NCI-H2029 treated with DMSO at 0.1 percent for 48 hours (cell line): ENCODE measurements at regions not wholly inside any gene's neighbourhood (a gene's known extent, or its start where the extent isn't known, plus 50 kb on each side); places are given as distances from the start of the nearest gene placed in this dataset.

Experiments
- DNase-seq: peaks from one replicate; lab custom pipeline; 2025; lab: John Stamatoyannopoulos, UW

DNA sequence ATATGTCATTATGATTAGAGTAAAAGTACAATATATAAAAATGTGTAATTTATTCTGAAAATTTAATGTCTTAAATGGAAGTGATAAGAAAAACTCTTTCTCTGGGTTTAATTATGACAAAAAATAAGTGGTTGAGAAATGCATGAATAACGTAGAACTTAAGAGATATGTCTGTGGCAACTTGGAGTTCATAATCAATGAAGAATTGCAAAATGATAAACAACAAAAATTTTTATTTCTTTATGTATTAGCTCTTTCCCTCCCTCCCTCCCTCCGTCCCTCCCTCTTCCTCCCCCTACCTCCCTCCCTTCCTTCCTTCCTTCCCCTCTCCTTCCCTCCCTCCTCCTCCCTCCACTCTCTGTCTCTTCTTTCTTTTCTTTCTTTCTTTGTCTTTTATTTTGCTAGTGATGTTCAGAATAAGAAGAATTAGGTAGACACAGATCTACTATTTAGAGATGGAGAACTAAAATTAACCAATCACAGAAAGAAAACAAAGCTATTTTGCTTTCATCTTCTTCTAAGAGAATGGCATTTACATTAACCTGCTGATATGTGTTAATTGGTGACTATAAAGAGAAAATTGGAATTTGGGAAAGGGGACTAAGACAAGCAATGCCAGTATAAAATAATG lies 96.3 kb upstream of the PDC start:
- no peak for DNase-seq

DNA sequence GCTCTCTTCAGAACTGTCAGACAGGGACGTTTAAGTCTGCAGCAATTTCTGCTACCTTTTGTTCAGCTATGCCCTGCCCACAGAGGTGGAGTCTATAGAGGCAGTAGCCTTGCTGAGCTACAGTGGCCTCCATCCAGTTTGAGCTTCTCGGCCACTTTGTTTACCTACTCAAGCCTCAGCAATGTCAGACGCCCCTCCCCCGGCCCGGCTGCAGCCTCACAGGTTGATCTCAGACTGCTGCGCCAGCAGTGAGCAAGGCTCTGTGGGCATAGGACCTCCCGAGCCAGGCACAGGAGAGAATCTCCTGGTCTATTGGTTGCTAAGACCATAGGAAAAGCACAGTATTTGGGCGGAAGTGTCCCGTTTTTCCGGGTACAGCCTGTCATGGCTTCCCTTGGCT lies 89.9 kb upstream of the PDC start:
- no peak for DNase-seq

DNA sequence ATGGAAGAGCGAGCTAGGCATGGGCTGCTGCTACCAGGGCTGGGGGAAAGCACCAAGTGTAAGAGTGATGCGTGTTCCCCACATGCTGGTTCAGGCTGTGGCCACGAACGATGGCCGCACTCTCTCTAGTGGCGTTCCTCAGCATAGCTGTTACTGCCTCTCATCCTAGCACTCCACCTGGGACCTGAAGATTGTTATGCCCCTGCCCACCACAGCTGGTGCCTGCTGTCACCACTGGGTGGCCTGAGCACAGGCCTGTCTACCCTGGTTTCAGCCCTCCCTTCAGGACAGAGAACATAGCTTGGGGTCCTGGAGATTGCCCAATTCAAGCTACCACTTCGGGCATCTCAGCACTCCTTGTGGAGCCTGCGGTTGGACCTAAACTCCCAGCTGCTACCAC lies 80.1 kb upstream of the PDC start:
- DNase-seq: no peak

DNA sequence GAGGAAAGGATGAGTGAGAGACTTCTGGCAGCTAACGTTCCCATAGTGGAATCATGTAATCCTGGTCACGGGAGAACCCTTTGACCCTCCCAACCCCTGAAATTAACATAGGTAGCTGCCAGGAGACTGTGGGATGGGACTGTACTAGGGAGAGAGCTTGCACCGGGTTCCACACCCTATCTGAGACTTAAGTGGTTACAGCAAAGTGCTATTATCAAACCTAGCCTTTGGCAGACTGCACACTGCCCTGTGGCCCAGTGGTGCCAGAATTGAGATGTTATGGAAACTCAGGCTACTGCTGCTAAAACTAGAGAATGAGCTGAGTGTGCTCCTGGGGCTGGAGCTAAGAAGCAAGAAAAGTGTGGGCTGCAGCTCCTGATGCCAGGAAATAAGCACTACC lies 79.6 kb upstream of the PDC start:
- no peak for DNase-seq

DNA sequence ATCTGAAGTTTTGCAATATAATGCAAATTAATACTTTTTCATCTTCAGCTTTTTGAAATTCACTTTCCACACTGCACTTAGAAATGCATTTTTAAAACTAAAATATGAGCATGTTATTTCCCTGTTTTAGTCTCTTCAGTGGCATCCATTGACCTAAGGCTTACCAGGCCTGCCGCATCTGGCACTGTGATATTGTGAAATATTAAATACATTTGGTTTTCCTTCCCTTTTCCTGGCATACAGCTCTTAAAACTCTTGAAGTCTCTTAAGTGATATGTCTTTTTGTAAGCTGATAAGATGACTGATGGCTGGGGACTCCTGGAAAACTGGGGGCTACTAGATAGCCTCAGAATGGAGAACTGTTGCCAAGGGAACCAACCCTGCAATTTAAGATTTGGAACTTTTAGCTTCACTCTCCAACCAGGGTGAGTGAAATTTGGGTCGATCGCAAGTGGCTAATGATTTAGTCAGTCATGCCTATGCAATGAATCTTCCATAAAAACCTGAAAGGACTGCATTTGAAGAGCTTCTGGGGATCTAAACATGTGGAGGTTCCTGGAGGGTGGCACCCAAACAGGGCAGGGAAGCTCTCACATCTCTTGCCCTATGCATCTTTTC lies 75.5 kb upstream of the PDC start:
- DNase-seq: no peak

DNA sequence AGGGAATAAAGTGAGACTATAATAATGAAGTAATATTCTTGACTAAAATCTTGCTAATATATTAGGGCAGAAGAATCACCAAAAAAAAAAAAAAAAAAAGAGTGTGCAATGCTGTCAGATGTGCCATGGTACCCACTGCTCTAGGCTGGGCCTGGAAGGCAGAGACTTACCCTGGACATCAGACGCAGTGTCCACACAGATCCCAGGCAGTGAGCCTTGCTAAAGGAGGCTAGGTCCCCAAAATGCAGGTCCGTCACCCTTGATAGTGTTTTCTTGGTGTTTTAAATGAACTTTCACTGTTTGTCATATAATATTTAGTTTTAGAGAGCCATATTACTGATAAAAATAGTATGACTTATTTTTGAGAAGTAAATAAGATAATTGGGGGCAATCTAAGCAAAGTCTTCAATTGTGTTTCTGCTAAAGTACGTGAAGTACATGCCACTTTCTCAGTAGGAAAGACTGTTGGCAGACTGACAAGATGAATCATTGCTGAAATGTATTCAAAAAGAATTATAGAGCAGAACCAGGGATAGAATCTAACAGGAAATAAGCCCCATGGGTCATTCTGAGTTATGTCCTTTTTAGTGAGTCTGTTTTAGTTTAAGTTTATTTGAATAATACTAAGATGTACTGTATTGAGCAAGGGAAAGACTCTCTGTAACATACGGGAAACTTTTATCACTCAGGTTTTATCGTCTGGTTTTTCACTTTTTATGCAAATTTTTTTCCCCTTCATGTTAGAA lies 74.6 kb upstream of the PDC start:
- no peak for DNase-seq

DNA sequence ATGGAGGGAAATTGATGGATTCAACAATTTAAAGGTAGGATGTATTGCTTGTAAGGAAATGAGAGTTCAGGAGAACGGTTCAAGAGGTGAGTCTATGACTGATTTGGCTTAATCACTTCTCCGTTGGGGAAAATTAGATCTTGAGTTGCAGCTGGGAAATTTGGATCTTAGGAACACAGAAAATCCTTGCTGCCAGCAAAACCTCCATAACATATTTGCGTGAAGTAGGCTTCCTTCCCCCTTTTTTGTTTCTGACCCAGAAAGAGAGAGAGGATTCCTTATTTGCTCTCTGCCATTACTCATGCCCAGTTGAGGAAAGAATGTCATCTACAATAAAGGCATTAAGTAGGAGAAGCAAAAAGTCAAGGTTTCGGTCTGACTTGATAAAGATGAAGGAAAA lies 73.5 kb upstream of the PDC start:
- no peak for DNase-seq

DNA sequence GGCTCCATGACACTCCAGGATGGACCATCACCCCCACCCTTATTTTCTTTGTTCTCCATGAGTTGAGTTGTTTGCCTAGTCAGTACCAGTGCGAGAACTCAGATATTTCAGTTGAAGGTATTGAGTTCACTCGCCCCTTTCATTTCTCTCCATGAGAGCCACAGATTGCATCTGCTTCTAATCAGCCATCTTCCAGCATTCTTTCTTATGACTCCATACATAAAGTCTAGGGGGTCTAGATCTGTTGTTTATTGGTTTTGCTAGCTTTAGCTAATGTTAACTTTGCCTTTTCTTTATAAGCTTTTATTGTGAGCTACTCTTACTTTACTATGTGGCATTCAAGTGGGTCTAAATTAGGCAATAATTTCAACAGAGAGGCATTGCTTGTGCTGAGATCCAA lies 71.6 kb upstream of the PDC start:
- DNase-seq: no peak

DNA sequence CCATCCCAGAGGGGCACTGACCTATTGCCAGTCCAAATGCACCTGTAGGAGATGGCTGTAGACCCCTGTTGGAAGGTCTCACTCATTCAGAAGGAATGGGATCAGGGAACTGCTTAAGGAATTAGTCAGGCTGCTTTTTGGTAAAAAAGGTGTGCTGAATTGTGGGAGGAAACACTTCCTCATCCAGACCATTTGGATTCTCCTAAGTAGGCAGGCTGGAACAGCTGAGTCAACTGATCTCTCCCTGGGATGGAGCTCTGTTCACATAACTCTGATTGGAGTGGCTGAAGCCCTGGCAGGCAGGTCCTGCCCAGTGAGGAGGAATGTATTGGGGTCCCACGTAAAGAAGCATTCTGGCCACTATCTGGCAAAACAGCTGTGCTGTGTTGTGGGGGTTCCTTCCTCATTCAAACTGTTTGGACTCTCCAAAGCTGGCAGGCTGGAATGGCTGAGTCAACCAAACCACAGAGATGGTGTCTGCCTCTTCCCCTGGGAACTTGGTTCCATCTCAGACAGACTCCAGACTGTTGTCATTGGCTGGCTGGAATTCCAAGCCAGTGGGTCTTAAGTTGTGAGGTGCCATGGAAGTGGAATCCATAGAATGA lies 70.7 kb upstream of the PDC start:
- DNase-seq: no peak

DNA sequence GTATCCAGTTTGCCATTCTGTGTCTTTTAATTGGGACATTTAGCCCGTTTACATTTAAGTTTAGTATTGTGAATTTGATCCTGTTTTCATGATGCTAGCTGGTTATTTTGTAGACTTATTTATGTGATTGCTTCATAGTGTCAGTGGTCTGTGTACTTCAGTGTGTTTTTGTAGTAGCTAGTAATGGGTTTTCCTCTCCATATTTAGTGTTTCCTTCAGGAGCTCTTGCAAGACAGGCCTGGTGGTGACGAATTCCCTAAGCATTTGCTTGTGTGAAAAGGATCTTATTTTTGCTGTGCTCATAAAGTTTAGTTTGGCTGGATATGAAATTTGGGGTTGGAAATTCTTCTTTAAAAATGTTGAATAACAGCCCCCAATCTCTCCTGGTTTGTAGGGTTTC lies 69.2 kb upstream of the PDC start:
- DNase-seq: no peak

DNA sequence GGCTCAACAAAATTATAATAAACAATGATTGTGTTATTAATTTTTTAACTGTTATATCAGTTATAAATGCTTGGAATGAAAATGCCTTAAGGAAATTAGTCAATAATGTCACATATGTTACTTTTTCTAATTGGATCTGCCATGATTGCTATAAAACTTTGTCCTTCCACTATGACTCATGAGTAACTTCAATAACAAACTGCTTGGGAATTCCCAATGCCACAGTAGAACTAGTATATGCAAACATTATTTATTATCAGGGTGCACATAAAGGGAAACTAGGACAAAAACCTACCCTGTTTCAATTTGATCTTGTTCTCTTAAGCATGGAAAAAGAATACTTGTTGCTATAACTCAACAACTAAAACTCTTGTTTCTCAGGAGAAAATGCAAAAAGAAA lies 59.1 kb upstream of the PDC start:
- DNase-seq: no peak

DNA sequence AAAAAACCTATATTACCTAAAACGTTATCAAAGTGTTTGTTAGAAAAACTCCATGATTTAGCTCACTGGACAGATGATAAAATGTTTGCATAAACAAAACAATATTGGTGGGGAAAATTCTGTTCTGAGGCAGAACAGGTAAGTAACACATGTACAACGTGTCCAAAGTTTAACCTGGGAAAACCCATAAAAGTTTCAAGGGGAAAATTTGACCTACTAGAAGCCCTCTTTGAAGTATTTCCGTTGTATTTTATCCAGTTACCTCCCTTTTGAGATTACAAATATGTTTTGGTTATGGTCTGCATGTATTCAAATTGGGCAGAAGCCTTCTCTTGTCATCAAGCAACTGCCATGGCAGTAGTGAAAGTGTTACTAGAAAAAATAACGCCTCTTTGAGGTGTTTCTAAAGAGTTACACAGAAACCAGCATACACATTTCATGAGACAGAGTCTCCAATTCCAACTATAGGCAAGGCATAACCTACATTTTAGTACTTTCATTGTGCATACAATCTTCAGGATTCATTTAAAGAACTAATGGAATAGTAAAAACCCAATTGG lies 58.0 kb upstream of the PDC start:
- no peak for DNase-seq

DNA sequence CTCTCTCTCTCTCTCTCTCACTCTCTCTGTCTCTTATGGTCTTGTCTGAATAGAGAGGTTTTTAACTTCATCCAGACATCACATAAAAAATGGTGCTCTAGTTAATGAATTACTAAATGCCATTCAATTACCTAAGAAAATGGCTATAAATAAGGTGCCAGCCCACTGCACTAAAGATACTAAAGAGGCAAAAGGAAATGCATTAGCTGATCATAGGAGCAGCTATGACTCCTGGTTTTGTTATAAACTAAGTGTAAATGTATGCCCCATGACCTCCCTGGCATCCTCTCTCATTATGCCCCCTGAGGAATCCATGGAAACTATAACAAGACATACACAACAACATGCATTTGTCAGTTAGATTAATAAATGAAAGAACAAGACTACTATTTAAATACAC lies 57.5 kb upstream of the PDC start:
- DNase-seq: no peak

DNA sequence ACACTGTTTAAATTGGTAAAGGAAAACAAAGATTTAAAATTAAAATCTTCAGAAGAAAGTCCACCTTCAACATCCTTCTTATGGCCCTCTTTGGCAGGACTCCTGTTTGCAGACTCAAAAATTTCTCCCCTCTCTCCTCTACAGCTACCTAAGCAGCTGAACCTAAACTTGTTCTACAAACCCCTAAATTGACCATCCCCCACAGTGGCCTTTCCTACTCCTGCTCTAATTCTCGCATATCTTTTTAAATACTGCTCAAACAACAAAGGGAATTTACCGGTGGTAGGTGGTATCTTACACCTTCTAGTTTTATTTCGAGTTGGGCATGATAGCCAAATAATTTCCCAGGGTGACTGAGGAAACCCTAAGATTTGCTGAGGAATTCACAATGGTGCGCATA lies 53.5 kb upstream of the PDC start:
- DNase-seq: no peak

DNA sequence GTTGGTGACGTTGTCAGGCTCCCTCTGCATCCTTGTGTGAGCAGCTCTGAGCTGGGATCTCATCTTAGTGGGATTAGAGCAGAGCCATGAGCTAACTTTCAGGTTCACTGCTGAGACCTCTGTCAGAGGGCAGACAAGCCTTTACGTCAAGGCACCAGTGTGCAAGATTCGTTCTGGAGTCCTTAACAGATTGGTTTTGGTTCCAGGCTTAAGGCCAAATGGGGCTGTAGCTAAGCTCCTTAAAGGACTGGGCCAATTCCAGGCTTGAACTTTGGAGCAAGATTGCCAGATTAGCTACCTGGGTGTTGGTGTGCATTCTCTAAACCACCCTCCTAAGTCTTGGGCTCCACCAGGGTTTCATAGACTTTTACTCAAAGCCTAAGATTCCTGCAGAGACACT lies 52.6 kb upstream of the PDC start:
- DNase-seq: no peak

DNA sequence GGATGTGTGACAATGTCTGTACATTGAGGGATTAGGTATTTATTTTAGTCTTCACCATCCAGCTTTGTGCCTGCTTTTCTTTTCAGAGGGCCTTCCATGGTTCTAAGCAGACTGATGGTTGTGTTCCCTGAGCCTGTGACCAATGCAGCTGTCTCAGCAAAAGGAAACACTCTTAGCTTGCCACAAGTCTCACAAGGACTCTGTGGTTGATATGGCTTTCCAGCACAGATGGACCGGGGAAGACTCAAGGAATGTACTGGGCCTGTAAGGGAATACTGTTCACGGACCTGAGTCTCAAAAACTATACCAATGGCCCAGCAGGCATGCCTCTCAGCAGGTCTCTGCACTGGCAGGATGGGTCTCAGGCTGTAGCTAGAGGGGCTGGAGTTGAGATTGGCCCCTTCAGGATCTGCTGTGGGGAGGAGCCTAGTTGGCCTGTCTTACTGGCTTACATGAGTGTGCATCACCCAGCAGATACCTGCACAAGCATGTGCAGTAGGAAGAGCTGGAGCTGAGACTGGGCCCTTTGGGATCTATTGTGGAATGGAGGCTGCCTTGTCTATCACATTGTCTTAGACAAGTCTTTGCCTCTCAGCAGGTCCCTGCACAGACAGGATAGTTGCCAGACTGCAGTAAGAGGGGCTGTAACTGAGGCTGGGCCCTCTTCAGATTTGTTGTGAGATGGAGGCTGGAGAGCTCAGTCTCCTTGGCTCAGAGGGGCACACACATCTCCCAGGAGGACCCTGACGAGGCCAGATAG lies 52.0 kb upstream of the PDC start:
- no peak for DNase-seq

DNA sequence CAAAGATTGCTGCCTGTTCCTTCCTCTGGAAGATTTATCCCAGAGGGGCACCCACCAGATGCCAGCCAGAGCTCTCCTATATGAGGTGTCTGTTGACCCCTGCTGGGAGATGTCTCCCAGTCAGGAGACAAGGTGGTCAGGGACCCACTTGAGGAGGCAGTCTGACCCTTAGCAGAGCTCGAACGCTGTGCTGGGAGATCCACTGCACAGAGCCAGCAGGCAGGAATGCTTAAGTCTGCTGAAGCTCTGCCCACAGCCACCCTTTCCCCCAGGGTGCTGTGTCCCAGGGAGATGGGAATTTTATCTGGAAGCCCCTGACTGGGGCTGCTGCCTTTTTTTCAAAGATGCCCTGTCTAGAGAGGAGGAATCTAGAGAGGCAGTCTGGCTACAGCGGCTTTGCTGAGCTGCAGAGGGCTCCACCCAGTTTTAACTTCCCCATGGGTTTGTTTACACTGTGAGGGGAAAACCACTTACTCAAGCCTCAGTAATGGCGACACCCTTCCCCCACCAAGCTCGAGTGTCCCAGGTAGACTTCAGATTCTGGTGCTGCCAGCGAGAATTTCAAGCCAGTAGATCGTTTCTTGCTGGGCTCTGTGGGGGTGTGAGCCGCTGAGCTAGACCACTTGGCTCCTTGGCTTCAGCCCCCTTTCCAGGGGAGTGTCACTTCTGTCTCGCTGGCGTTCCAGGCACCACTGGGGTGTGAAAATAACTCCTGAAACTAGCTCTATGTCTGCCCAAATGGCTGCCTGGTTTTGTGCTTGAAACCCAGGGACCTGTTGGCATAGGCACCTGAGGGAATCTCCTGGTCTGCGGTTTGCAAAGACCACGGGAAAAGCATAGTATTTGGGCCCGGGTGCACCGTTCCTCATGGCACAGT lies 51.1 kb upstream of the PDC start:
- DNase-seq: no peak
